HCT116 (cell line): ENCODE measurements at regions not wholly inside any gene's neighbourhood (a gene's known extent, or its start where the extent isn't known, plus 50 kb on each side); places are given as distances from the start of the nearest gene placed in this dataset.
"Not testable (repeated sequence)": the region's sequence is repeated elsewhere in the genome, so short reads cannot be mapped to it uniquely, and the experiment has no call there.

Experiments
- ATAC-seq: fragments of 200-7000 bp; cut with Tn5 transposase; 2 replicates; pipeline ENCODE4 v1.9.1; 2020; ENCODE audit warnings: mild to moderate bottlenecking, moderate library complexity
- BruUV-seq: library from RNA; stranded (reverse); fragments of 400-500 nt; replicated peaks from 2 replicates; lab custom pipeline; 2021; lab: Mats Ljungman, UMichigan
- CTCF ChIA-PET: fragments of 300-600 bp; sonication (Branson Sonifier 250); formaldehyde crosslinking; loops from one replicate; lab custom pipeline; 2021; ENCODE audit warnings: antibody characterized with exemption; lab: Charles Lee
- POLR2A ChIA-PET: fragments of 300-600, 350-600 bp; sonication (Branson Sonifier 250); formaldehyde crosslinking; loops from one replicate; lab custom pipeline; 2021; ENCODE audit warnings: antibody characterized with exemption; lab: Charles Lee
- RAD21 ChIA-PET, 2 experiments: fragments of 300-600 bp; sonication (Branson Sonifier 250); formaldehyde crosslinking; loops; one replicate each; lab custom pipeline; 2023; ENCODE audit warnings: low total read pairs in 2 of 2; ENCODE audit not compliant: uncharacterized antibody in 2 of 2, unreplicated experiment in 2 of 2, low non-redundant PET in 1 of 2; lab: Charles Lee
- DNase-seq: peaks from one replicate; pipeline ENCODE4 v3.0.0-alpha.2; 2010; ENCODE audit warnings: low read depth, low spot score
- H2AFZ ChIP-seq: fragments of 200-600 bp; shearing (Covaris generic), sonication (generic); 2 replicates; pipeline ENCODE4 v1.6.1; 2017; ENCODE audit warnings: low read depth, mixed run types, mixed read lengths, antibody characterized with exemption, low read length; ENCODE audit not compliant: poor library complexity, severe bottlenecking
- H3K27ac ChIP-seq: 2 replicates; pipeline ENCODE4 v1.5.1; 2012; ENCODE audit warnings: low read depth, low read length
- H3K27me3 ChIP-seq: fragments of 200-600 bp; sonication (generic); 2 replicates; pipeline ENCODE4 v1.6.1; 2016; ENCODE audit warnings: mixed run types, low read length, mixed read lengths; ENCODE audit not compliant: insufficient read depth
- H3K36me3 ChIP-seq, 2 experiments: fragments of 200-500 bp in 1 of 2; fragments of 200-600 bp in 1 of 2; sonication (Bioruptor generic) in 1 of 2; sonication (generic) in 1 of 2; 2 replicates each; pipeline versions ENCODE4 v1.5.1 to v1.6.1; 2014 to 2016; ENCODE audit warnings: low read length in 2 of 2, inconsistent platforms in 1 of 2, mixed read lengths in 1 of 2, mixed run types in 1 of 2; ENCODE audit not compliant: insufficient read depth in 2 of 2, control insufficient read depth in 1 of 2
- H3K4me1 ChIP-seq, 2 experiments: fragments of 200-600 bp in 1 of 2; sonication (generic) in 1 of 2; 2 replicates each; pipeline versions ENCODE4 v1.5.1 to v1.6.1; 2012 to 2017; ENCODE audit warnings: low read length in 2 of 2, inconsistent platforms in 1 of 2, mild to moderate bottlenecking in 1 of 2, mixed read lengths in 1 of 2, mixed run types in 1 of 2, moderate library complexity in 1 of 2; ENCODE audit not compliant: insufficient read depth in 2 of 2, control insufficient read depth in 1 of 2
- H3K4me2 ChIP-seq: fragments of 200-600 bp; sonication (generic); 2 replicates; pipeline ENCODE4 v1.6.1; 2017; ENCODE audit warnings: mixed run types, low read length, mixed read lengths
- H3K4me3 ChIP-seq, 2 experiments: fragments of 200-600 bp in 1 of 2; sonication (generic) in 1 of 2; replicated peaks in 1 of 2; 2 replicates each; pipeline ENCODE4 v1.5.1; 2011 to 2016; ENCODE audit warnings: low read length in 2 of 2, control low read depth in 1 of 2, low read depth in 1 of 2, mild to moderate bottlenecking in 1 of 2, mixed read lengths in 1 of 2, mixed run types in 1 of 2
- H3K79me2 ChIP-seq: fragments of 200-600 bp; sonication (generic); 2 replicates; pipeline ENCODE4 v1.6.1; 2017; ENCODE audit warnings: mild to moderate bottlenecking, mixed run types, low read length, moderate library complexity, mixed read lengths; ENCODE audit not compliant: insufficient read depth
- H3K9ac ChIP-seq: fragments of 200-600 bp; sonication (generic); 2 replicates; pipeline ENCODE4 v1.6.1; 2016; ENCODE audit warnings: low read length, mixed read lengths
- H3K9me2 ChIP-seq: fragments of 200-600 bp; sonication (generic), shearing (Covaris generic); 2 replicates; pipeline ENCODE4 v1.6.1; 2017; ENCODE audit warnings: mixed run types, mild to moderate bottlenecking, moderate library complexity; ENCODE audit not compliant: insufficient read depth
- H3K9me3 ChIP-seq, 2 experiments: fragments of 200-500 bp in 1 of 2; fragments of 200-600 bp in 1 of 2; sonication (Bioruptor generic) in 1 of 2; sonication (generic) in 1 of 2; 2 replicates each; pipeline ENCODE4 v1.6.1; 2014 to 2017; ENCODE audit warnings: low read length in 2 of 2, mixed read lengths in 2 of 2, inconsistent platforms in 1 of 2, low read depth in 1 of 2, mild to moderate bottlenecking in 1 of 2, mixed run types in 1 of 2, moderate library complexity in 1 of 2; ENCODE audit not compliant: control insufficient read depth in 1 of 2, insufficient read depth in 1 of 2
- H4K20me1 ChIP-seq: fragments of 200-600 bp; sonication (generic), shearing (Covaris generic); 2 replicates; pipeline ENCODE4 v1.6.1; 2017; ENCODE audit warnings: mixed run types, mild to moderate bottlenecking, moderate library complexity; ENCODE audit not compliant: insufficient read depth
- CBX3 ChIP-seq: IDR thresholded peaks from 2 replicates; pipeline ENCODE4 v1.6.1; 2012; ENCODE audit warnings: low read depth
- CEBPB ChIP-seq: IDR thresholded peaks from 2 replicates; pipeline ENCODE4 v1.6.1; 2012; ENCODE audit warnings: low read depth
- EGR1 ChIP-seq: IDR thresholded peaks from 2 replicates; pipeline ENCODE4 v1.6.1; 2012; ENCODE audit warnings: low read depth
- ELF1 ChIP-seq: IDR thresholded peaks from 2 replicates; pipeline ENCODE4 v1.6.1; 2012; ENCODE audit warnings: low read depth, borderline replicate concordance
- EZH2phosphoT487 ChIP-seq: fragments of 200-600 bp; IDR thresholded peaks from 2 replicates; pipeline ENCODE4 v1.6.1; 2018; ENCODE audit warnings: antibody characterized with exemption, borderline replicate concordance
- FOSL1 ChIP-seq: IDR thresholded peaks from 2 replicates; pipeline ENCODE4 v1.6.1; 2012; ENCODE audit warnings: low read depth
- JUND ChIP-seq: IDR thresholded peaks from 2 replicates; pipeline ENCODE4 v1.6.1; 2012
- POLR2A ChIP-seq: IDR thresholded peaks from 2 replicates; pipeline ENCODE4 v1.7.0; 2011; ENCODE audit warnings: borderline replicate concordance; ENCODE audit not compliant: insufficient read depth, insufficient read length; ENCODE audit errors: extremely low read depth
- RAD21 ChIP-seq: IDR thresholded peaks from 2 replicates; pipeline ENCODE4 v1.6.1; 2012; ENCODE audit warnings: low read depth, mild to moderate bottlenecking
- SIN3A ChIP-seq: IDR thresholded peaks from 2 replicates; pipeline ENCODE4 v1.6.1; 2012; ENCODE audit warnings: low read depth
- TCF7L2 ChIP-seq: IDR thresholded peaks from 2 replicates; pipeline ENCODE4 v1.7.0; 2011; ENCODE audit warnings: borderline replicate concordance, inconsistent platforms; ENCODE audit not compliant: insufficient read depth, insufficient read length; ENCODE audit errors: extremely low read depth
- YY1 ChIP-seq: IDR thresholded peaks from 2 replicates; pipeline ENCODE4 v1.6.1; 2011; ENCODE audit warnings: low read length, low read depth, moderate library complexity, mild to moderate bottlenecking; ENCODE audit not compliant: insufficient replicate concordance; ENCODE audit errors: extremely low read depth
- ZFX ChIP-seq: fragments of 450-650 bp; IDR thresholded peaks from 2 replicates; pipeline ENCODE4 v1.6.1; 2017
- ZNF274 ChIP-seq: fragments of 200-500 bp; sonication (Bioruptor generic); IDR thresholded peaks from 2 replicates; pipeline ENCODE4 v1.6.1; 2014; ENCODE audit warnings: mild to moderate bottlenecking, low read depth, low read length, inconsistent platforms
- intact Hi-C: fragments of 100-400 bp; cut with micrococcal nuclease; formaldehyde crosslinking; loops from 2 replicates; pipeline ENCODE4 v1.10.0; 2022
- TF ChIP-seq, protein P1 (sequence below): IDR thresholded peaks from 2 replicates; pipeline ENCODE4 v1.6.1; 2011; ENCODE audit warnings: mild to moderate bottlenecking, low read length, moderate library complexity; ENCODE audit not compliant: insufficient replicate concordance; ENCODE audit errors: extremely low read depth
- TF ChIP-seq, protein P2 (sequence below): IDR thresholded peaks from 2 replicates; pipeline ENCODE4 v1.6.1; 2012
- TF ChIP-seq, protein P3 (sequence below), 3 experiments: fragments of 200-600 bp in 1 of 3; sonication (generic) in 1 of 3; IDR thresholded peaks in 2 of 3; conservative IDR thresholded peaks in 1 of 3; 2 replicates each; pipeline ENCODE4 v1.5.1; 2012 to 2017; ENCODE audit warnings: low read depth in 2 of 3, low read length in 2 of 3, antibody characterized with exemption in 1 of 3, borderline replicate concordance in 1 of 3, control low read depth in 1 of 3, mild to moderate bottlenecking in 1 of 3, mixed read lengths in 1 of 3, mixed run types in 1 of 3, moderate library complexity in 1 of 3; ENCODE audit not compliant: insufficient read depth in 1 of 3

DNA sequence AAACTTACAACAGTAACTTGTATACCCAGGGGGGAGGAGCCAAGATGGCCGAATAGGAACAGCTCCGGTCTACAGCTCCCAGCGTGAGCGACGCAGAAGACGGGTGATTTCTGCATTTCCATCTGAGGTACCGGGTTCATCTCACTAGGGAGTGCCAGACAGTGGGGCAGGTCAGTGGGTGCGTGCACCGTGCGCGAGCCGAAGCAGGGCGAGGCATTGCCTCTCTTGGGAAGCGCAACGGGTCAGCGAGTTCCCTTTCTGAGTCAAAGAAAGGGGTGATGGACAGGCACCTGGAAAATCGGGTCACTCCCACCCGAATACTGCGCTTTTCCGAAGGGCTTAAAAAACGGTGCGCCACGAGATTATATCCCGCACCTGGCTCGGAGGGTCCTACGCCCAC lies 278.8 kb downstream of the FAM47B start:
- CTCF ChIA-PET, H3K27ac ChIP-seq, H2AFZ ChIP-seq, ATAC-seq, DNase-seq, BruUV-seq, H3K36me3 ChIP-seq, H3K27me3 ChIP-seq, H3K9me2 ChIP-seq, H3K9ac ChIP-seq, H3K4me3 ChIP-seq, H3K79me2 ChIP-seq, H3K4me1 ChIP-seq, POLR2A ChIA-PET, H3K9me3 ChIP-seq, H4K20me1 ChIP-seq, RAD21 ChIA-PET, H3K4me2 ChIP-seq, intact Hi-C loops: not testable (repeated sequence)

DNA sequence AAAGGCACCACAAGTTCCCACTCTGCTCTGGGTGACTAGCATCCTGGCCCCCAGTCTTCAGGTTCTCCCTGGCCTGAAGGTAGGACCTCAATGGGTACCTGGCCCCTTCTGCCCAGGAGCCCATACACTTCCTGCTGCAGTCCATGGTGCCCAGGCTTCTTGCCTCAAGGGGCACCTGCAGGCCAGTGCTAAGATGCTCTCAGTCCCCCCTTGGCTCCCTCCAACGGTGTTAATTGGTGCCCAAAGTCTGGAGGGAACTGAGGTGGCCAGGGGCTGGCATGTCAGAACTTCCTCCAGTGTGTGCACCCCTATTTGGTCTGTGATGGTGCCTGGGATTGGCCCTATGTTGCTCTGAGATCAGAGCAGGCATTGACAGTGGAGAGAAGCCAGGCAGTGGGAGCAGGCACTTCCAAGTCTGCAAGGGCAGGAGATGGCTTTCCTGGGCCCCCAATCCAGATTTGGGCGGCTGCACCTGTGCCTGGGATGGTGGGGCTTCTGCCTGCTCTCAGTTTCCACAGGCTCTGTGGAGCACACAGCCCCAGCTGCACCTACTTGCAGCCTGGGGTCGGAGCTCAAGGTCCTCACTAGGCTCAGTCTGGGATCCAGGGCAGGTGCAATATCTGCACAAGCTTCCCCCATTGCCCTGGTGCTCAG lies 301.6 kb downstream of the FAM47B start:
- H3K9me2 ChIP-seq = no peaks in the 10 kb centered on the region
- no peaks in the 10 kb centered on the region for H4K20me1 ChIP-seq
- no TSS peak for BruUV-seq
- no peaks in the 10 kb centered on the region for H3K27me3 ChIP-seq
- intact Hi-C loops = no loop called here
- H3K79me2 ChIP-seq = no peaks in the 10 kb centered on the region
- H3K36me3 ChIP-seq = no peaks in the 10 kb centered on the region
- H3K9ac ChIP-seq = no peak overlapping the region
- no peaks in the 10 kb centered on the region for H3K4me1 ChIP-seq
- no peak for DNase-seq
- no peak overlapping the region for H3K27ac ChIP-seq
- TF ChIP-seq, protein P1, sequence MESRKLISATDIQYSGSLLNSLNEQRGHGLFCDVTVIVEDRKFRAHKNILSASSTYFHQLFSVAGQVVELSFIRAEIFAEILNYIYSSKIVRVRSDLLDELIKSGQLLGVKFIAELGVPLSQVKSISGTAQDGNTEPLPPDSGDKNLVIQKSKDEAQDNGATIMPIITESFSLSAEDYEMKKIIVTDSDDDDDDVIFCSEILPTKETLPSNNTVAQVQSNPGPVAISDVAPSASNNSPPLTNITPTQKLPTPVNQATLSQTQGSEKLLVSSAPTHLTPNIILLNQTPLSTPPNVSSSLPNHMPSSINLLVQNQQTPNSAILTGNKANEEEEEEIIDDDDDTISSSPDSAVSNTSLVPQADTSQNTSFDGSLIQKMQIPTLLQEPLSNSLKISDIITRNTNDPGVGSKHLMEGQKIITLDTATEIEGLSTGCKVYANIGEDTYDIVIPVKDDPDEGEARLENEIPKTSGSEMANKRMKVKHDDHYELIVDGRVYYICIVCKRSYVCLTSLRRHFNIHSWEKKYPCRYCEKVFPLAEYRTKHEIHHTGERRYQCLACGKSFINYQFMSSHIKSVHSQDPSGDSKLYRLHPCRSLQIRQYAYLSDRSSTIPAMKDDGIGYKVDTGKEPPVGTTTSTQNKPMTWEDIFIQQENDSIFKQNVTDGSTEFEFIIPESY = no peak
- no peak for TF ChIP-seq POLR2A
- TF ChIP-seq TCF7L2 = no peak
- TF ChIP-seq, protein P2, sequence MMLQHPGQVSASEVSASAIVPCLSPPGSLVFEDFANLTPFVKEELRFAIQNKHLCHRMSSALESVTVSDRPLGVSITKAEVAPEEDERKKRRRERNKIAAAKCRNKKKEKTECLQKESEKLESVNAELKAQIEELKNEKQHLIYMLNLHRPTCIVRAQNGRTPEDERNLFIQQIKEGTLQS = no peak
- TF ChIP-seq ZFX = no peak
- TF ChIP-seq ELF1 = no peak
- TF ChIP-seq EGR1 = no peak
- TF ChIP-seq, protein P3, sequence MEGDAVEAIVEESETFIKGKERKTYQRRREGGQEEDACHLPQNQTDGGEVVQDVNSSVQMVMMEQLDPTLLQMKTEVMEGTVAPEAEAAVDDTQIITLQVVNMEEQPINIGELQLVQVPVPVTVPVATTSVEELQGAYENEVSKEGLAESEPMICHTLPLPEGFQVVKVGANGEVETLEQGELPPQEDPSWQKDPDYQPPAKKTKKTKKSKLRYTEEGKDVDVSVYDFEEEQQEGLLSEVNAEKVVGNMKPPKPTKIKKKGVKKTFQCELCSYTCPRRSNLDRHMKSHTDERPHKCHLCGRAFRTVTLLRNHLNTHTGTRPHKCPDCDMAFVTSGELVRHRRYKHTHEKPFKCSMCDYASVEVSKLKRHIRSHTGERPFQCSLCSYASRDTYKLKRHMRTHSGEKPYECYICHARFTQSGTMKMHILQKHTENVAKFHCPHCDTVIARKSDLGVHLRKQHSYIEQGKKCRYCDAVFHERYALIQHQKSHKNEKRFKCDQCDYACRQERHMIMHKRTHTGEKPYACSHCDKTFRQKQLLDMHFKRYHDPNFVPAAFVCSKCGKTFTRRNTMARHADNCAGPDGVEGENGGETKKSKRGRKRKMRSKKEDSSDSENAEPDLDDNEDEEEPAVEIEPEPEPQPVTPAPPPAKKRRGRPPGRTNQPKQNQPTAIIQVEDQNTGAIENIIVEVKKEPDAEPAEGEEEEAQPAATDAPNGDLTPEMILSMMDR (IDR thresholded peaks at IDR 0.05 in 2 of 3, conservative IDR thresholded peaks at IDR 0.05 in 1 of 3; ENCODE audit: borderline replicate concordance in 1 of 3, insufficient read depth in 1 of 3, low read depth in 2 of 3, low read length in 2 of 3) = no peak
- TF ChIP-seq CBX3 = no peak
- TF ChIP-seq YY1 = no peak
- TF ChIP-seq EZH2phosphoT487 = no peak
- TF ChIP-seq ZNF274 = no peak
- no peak for TF ChIP-seq FOSL1
- TF ChIP-seq JUND = no peak
- TF ChIP-seq SIN3A = no peak
- no peak for TF ChIP-seq CEBPB
- no peak for TF ChIP-seq RAD21
- TF ChIP-seq, all 23 proteins: peak for 0
- CTCF ChIA-PET = no interaction called here
- Histone ChIP-seq H2AFZ (no peak overlapping the region), H3K4me3 (no peak overlapping the region), H3K4me2 (no peak overlapping the region), H3K9me3 (no peaks in the 10 kb centered on the region)
- RAD21 ChIA-PET = no interaction called here
- POLR2A ChIA-PET = no interaction called here
- ATAC-seq = no peak
